H9 (cell line): ENCODE measurements at regions not wholly inside any gene's neighbourhood (a gene's known extent, or its start where the extent isn't known, plus 50 kb on each side); places are given as distances from the start of the nearest gene placed in this dataset.

Experiments used
- DNase-seq: peaks from one replicate; pipeline ENCODE4 v3.0.0-alpha.2; 2017
- H2AFZ ChIP-seq: one replicate; pipeline ENCODE4 v1.6.1; 2013; ENCODE audit warnings: mild to moderate bottlenecking, low read length, control low read depth, moderate library complexity
- H2AK5ac ChIP-seq: 2 replicates; pipeline ENCODE4 v1.6.1; 2013; ENCODE audit warnings: low read length, control low read depth, mixed read lengths; ENCODE audit not compliant: insufficient read length
- H2BK120ac ChIP-seq: one replicate; pipeline ENCODE4 v1.6.1; 2013; ENCODE audit warnings: low read depth, mild to moderate bottlenecking, low read length, control low read depth, inconsistent platforms; ENCODE audit not compliant: poor library complexity, severe bottlenecking
- H2BK12ac ChIP-seq: 2 replicates; pipeline ENCODE4 v1.6.1; 2013; ENCODE audit warnings: low read length, control low read depth, mixed read lengths, low read depth; ENCODE audit not compliant: insufficient read length
- H2BK15ac ChIP-seq: 2 replicates; pipeline ENCODE4 v1.6.1; 2013; ENCODE audit warnings: low read depth, low read length, control low read depth
- H2BK20ac ChIP-seq: one replicate; pipeline ENCODE4 v1.6.1; 2013; ENCODE audit warnings: low read depth, mild to moderate bottlenecking, low read length, control low read depth, inconsistent platforms; ENCODE audit not compliant: poor library complexity, severe bottlenecking
- H2BK5ac ChIP-seq: 2 replicates; pipeline ENCODE4 v1.6.1; 2013; ENCODE audit warnings: low read length, control low read depth, mixed read lengths; ENCODE audit not compliant: insufficient read length
- H3K14ac ChIP-seq: 2 replicates; pipeline ENCODE4 v1.6.1; 2013; ENCODE audit warnings: low read length, control low read depth; ENCODE audit not compliant: insufficient read depth
- H3K18ac ChIP-seq: 2 replicates; pipeline ENCODE4 v1.6.1; 2013; ENCODE audit warnings: low read depth, mild to moderate bottlenecking, mixed read lengths, low read length, control low read depth; ENCODE audit not compliant: insufficient read length
- H3K23ac ChIP-seq: 2 replicates; pipeline ENCODE4 v1.6.1; 2013; ENCODE audit warnings: low read length, control low read depth, mixed read lengths, low read depth; ENCODE audit not compliant: insufficient read length
- H3K23me2 ChIP-seq: 2 replicates; pipeline ENCODE4 v1.6.1; 2013; ENCODE audit warnings: low read depth, mild to moderate bottlenecking, mixed read lengths, low read length, control low read depth; ENCODE audit not compliant: insufficient read length, poor library complexity, severe bottlenecking
- H3K27ac ChIP-seq: 2 replicates; pipeline ENCODE4 v1.5.1; 2013; ENCODE audit warnings: low read length, control low read depth, mixed read lengths, low read depth; ENCODE audit not compliant: insufficient read length
- H3K27me3 ChIP-seq: 2 replicates; pipeline ENCODE4 v1.6.1; 2013; ENCODE audit warnings: low read length, control low read depth, inconsistent platforms; ENCODE audit not compliant: insufficient read depth
- H3K4ac ChIP-seq: 2 replicates; pipeline ENCODE4 v1.6.1; 2013; ENCODE audit warnings: low read depth, mild to moderate bottlenecking, control low read depth, inconsistent platforms, low read length, moderate library complexity
- H3K4me1 ChIP-seq: 2 replicates; pipeline ENCODE4 v1.6.1; 2013; ENCODE audit warnings: low read length, control low read depth, inconsistent platforms; ENCODE audit not compliant: insufficient read depth
- H3K4me2 ChIP-seq: 2 replicates; pipeline ENCODE4 v1.6.1; 2013; ENCODE audit warnings: low read length, control low read depth, mixed read lengths; ENCODE audit not compliant: insufficient read length, insufficient read depth
- H3K56ac ChIP-seq: 2 replicates; pipeline ENCODE4 v1.6.1; 2013; ENCODE audit warnings: low read depth, mild to moderate bottlenecking, mixed read lengths, low read length, control low read depth; ENCODE audit not compliant: insufficient read length
- H3K79me1 ChIP-seq: 2 replicates; pipeline ENCODE4 v1.6.1; 2013; ENCODE audit warnings: low read depth, mild to moderate bottlenecking, moderate library complexity, low read length, control low read depth, inconsistent platforms; ENCODE audit not compliant: insufficient read depth, poor library complexity, severe bottlenecking
- H3K79me2 ChIP-seq: 2 replicates; pipeline ENCODE4 v1.6.1; 2013; ENCODE audit warnings: low read length, control low read depth, inconsistent platforms; ENCODE audit not compliant: insufficient read depth
- H3K9ac ChIP-seq: 2 replicates; pipeline ENCODE4 v1.6.1; 2013; ENCODE audit warnings: low read length, control low read depth, mixed read lengths; ENCODE audit not compliant: insufficient read length; ENCODE audit errors: extremely low read depth
- H3K9me3 ChIP-seq: one replicate; pipeline ENCODE4 v1.6.1; 2013; ENCODE audit warnings: low read depth, low read length, inconsistent platforms; ENCODE audit not compliant: control insufficient read depth
- H3T11ph ChIP-seq: one replicate; pipeline ENCODE4 v1.6.1; 2013; ENCODE audit warnings: mild to moderate bottlenecking, low read length, control low read depth, inconsistent platforms
- H4K20me1 ChIP-seq: one replicate; pipeline ENCODE4 v1.6.1; 2013; ENCODE audit not compliant: control insufficient read depth, insufficient read length, insufficient read depth
- H4K5ac ChIP-seq: 2 replicates; pipeline ENCODE4 v1.6.1; 2013; ENCODE audit warnings: low read depth, mild to moderate bottlenecking, mixed read lengths, low read length, control low read depth; ENCODE audit not compliant: insufficient read length
- H4K8ac ChIP-seq: replicated peaks from 2 replicates; pipeline ENCODE4 v1.6.1; 2013; ENCODE audit warnings: low read length, control low read depth, mixed read lengths, low read depth; ENCODE audit not compliant: insufficient read length
- H4K91ac ChIP-seq: 2 replicates; pipeline ENCODE4 v1.6.1; 2013; ENCODE audit warnings: low read depth, mild to moderate bottlenecking, moderate library complexity, mixed read lengths, low read length, control low read depth; ENCODE audit not compliant: insufficient read length
- H3K27ac Mint-ChIP-seq, 3 experiments: 2 replicates in 2 of 3; 3 replicates in 1 of 3; pipeline ENCODE4 v1.8.0; 2020 to 2021; ENCODE audit warnings: mixed read lengths in 3 of 3, mild to moderate bottlenecking in 1 of 3, moderate library complexity in 1 of 3
- H3K27me3 Mint-ChIP-seq: 2 replicates; pipeline ENCODE4 v1.8.0; 2021; ENCODE audit warnings: low read depth, mild to moderate bottlenecking, moderate library complexity, mixed read lengths
- H3K36me3 Mint-ChIP-seq, 3 experiments: 2 replicates in 2 of 3; 3 replicates in 1 of 3; pipeline ENCODE4 v1.8.0; 2020 to 2021; ENCODE audit warnings: low read depth in 3 of 3, mixed read lengths in 3 of 3; ENCODE audit not compliant: insufficient read depth in 1 of 3
- H3K4me1 Mint-ChIP-seq, 2 experiments: 2 replicates each; pipeline ENCODE4 v1.8.0; 2020; ENCODE audit warnings: mixed read lengths in 2 of 2
- H3K4me3 Mint-ChIP-seq, 2 experiments: 2 replicates in 1 of 2; 3 replicates in 1 of 2; pipeline ENCODE4 v1.8.0; 2020 to 2021; ENCODE audit warnings: mild to moderate bottlenecking in 2 of 2, mixed read lengths in 2 of 2, moderate library complexity in 1 of 2
- H3K9me3 Mint-ChIP-seq, 2 experiments: 2 replicates in 1 of 2; 3 replicates in 1 of 2; pipeline ENCODE4 v1.8.0; 2020; ENCODE audit warnings: mild to moderate bottlenecking in 2 of 2, mixed read lengths in 2 of 2, moderate library complexity in 1 of 2
- CTCF ChIP-seq: fragments of 200-600 bp; sonication (generic); conservative IDR thresholded peaks from 3 replicates; pipeline ENCODE4 v1.8.0; 2021; ENCODE audit warnings: antibody characterized with exemption, mild to moderate bottlenecking
- WGBS: extraction: QIAGEN DNeasy Blood & Tissue Kit; methylation state at CpG from one replicate; pipeline ENCODE4 v1.1.7; 2013; ENCODE audit warnings: missing lambda C conversion rate, low lambda C conversion rate, mixed read lengths; ENCODE audit not compliant: insufficient read length; ENCODE audit errors: extremely low coverage; 5-methylcytosine and 5-hydroxymethylcytosine counted together

DNA sequence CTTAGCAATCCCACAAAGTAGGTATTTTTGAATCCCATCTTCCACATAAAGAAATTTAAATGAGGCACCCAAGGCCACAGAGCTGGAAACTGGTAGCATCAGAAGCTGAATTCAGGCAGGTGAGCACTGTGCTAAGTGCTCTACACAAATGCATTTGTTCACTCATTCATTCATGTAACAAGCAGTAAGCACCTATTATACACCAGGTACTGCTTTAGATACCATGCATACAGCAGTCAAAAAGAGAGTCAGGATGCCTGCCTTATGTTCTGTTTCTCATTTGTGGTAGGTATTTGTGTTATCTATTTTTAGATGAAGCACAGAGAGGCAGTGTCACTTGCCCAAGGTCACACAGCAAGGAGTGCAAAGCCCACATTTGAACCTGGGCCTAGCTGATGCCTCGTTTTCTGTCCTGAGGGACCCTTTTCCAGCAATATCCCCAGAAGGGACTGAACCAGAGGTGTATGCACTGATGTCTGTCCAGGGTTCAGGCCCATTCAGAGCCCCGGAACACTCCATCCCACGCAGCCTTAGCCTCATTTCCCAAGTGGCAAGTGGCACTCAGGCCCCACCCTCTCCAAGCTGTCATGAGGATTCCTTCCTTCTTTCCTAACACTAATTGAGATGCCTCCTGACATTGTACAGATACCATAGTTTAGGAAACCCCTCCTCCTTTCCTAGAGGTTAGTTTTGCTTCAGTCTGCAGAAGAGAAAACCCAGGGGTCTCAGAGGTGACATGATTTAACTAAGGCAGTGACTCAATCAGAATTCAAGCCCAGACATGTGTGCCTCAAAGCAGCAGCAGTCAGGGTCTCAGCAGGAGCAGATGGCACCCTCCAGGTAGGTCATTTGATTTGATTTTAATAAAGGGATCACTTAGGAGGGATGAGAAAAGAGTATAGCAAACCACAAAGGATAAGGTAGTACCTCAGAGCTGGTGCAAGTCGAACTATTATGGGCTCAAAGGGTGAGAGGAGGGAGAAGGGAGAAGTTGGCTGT lies 61.2 kb upstream of the SIRPA start:
- no peak overlapping the region for H3K18ac ChIP-seq
- no peaks in the 10 kb centered on the region for H4K20me1 ChIP-seq
- no peak overlapping the region for H4K5ac ChIP-seq
- no peak overlapping the region for H3K27ac Mint-ChIP-seq
- H4K8ac ChIP-seq = no peak overlapping the region
- H3T11ph ChIP-seq = no peak overlapping the region
- no peak overlapping the region for H2AK5ac ChIP-seq
- no peak overlapping the region for H4K91ac ChIP-seq
- no peak for DNase-seq
- peaks cover 23 to 43% of the 10 kb centered on the region in 2 experiments for H3K4me1 Mint-ChIP-seq
- no peak overlapping the region for H2AFZ ChIP-seq
- H3K23me2 ChIP-seq = no peaks in the 10 kb centered on the region
- no peaks in the 10 kb centered on the region for H3K27me3 ChIP-seq
- H2BK12ac ChIP-seq = no peak overlapping the region
- H3K23ac ChIP-seq = no peak overlapping the region
- H3K4ac ChIP-seq = no peak overlapping the region
- no peak overlapping the region for H2BK20ac ChIP-seq
- H3K36me3 Mint-ChIP-seq = no peaks in the 10 kb centered on the region
- no peak for TF ChIP-seq CTCF
- H3K79me2 ChIP-seq = no peaks in the 10 kb centered on the region
- no peaks in the 10 kb centered on the region for H3K79me1 ChIP-seq
- peaks cover 0 to 1% of the 10 kb centered on the region in 2 experiments; a peak in 1 of 5 replicates for H3K9me3 Mint-ChIP-seq
- peaks cover 14% of the 10 kb centered on the region for H3K27me3 Mint-ChIP-seq
- H3K9ac ChIP-seq = no peak overlapping the region
- no peak overlapping the region for H3K27ac ChIP-seq
- H2BK15ac ChIP-seq = no peak overlapping the region
- no peaks in the 10 kb centered on the region for H3K9me3 ChIP-seq
- no peak overlapping the region for H3K14ac ChIP-seq
- no peak overlapping the region for H2BK120ac ChIP-seq
- no peak overlapping the region for H3K4me3 Mint-ChIP-seq
- no peak overlapping the region for H3K56ac ChIP-seq
- H3K4me1 ChIP-seq = no peaks in the 10 kb centered on the region
- H3K4me2 ChIP-seq = no peak overlapping the region
- H2BK5ac ChIP-seq = no peak overlapping the region
- WGBS = no CpG with 5 or more reads among the region's 4 CpGs
